OCI-LY3 (cell line): ENCODE measurements at regions not wholly inside any gene's neighbourhood (a gene's known extent, or its start where the extent isn't known, plus 50 kb on each side); places are given as distances from the start of the nearest gene placed in this dataset.

Experiments
- EZH2phosphoT487 ChIP-seq: fragments of 200-600 bp; shearing (Covaris generic); IDR thresholded peaks from 2 replicates; pipeline ENCODE4 v1.6.1; 2018; ENCODE audit warnings: antibody characterized with exemption, mixed run types, low read depth
- TF ChIP-seq, protein P1 (sequence below): fragments of 200-600, 300-600 bp; sonication (generic); IDR thresholded peaks from 2 replicates; pipeline ENCODE4 v1.5.1; 2014; ENCODE audit warnings: antibody characterized with exemption, low read length, low read depth

DNA sequence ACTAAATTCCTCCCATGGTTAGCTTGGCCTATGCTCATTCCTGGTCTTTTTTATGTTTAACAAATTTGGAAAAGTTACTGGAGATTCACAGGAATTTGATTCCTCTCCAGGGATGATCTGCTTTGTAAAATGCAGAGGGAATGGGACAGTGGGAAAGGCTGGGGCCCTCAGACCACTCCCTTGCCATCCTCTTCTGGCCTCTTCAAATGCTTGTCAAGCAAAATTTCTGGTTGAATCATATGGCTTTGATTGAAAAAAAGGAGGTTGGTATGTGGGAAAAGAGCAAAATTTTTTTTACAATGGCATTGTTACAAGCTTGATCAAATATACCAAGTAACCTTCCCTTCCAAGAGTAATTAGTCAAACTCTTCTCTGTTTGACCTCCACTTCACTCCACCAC is 225.1 kb downstream of the PIK3R1 start:
- TF ChIP-seq, protein P1, sequence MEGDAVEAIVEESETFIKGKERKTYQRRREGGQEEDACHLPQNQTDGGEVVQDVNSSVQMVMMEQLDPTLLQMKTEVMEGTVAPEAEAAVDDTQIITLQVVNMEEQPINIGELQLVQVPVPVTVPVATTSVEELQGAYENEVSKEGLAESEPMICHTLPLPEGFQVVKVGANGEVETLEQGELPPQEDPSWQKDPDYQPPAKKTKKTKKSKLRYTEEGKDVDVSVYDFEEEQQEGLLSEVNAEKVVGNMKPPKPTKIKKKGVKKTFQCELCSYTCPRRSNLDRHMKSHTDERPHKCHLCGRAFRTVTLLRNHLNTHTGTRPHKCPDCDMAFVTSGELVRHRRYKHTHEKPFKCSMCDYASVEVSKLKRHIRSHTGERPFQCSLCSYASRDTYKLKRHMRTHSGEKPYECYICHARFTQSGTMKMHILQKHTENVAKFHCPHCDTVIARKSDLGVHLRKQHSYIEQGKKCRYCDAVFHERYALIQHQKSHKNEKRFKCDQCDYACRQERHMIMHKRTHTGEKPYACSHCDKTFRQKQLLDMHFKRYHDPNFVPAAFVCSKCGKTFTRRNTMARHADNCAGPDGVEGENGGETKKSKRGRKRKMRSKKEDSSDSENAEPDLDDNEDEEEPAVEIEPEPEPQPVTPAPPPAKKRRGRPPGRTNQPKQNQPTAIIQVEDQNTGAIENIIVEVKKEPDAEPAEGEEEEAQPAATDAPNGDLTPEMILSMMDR = no peak
- no peak for TF ChIP-seq EZH2phosphoT487
